Mesenchymal stem cell (in vitro differentiated cells and primary cell): ENCODE measurements at regions not wholly inside any gene's neighbourhood (a gene's known extent, or its start where the extent isn't known, plus 50 kb on each side); places are given as distances from the start of the nearest gene placed in this dataset.

Experiments used
- DNase-seq: peaks from one replicate; pipeline ENCODE4 v3.0.0-alpha.2; 2013
- H2AFZ ChIP-seq: one replicate; pipeline ENCODE4 v1.6.1; 2013; ENCODE audit warnings: low read depth, mild to moderate bottlenecking, control low read depth, inconsistent platforms, low read length, moderate library complexity
- H2AK5ac ChIP-seq: 2 replicates; pipeline ENCODE4 v1.6.1; 2013; ENCODE audit warnings: low read length, moderate library complexity, mild to moderate bottlenecking, inconsistent platforms; ENCODE audit not compliant: severe bottlenecking
- H2BK120ac ChIP-seq: one replicate; pipeline ENCODE4 v1.6.1; 2013; ENCODE audit warnings: low read depth, mild to moderate bottlenecking, inconsistent platforms, low read length, moderate library complexity
- H2BK12ac ChIP-seq, 2 experiments: one replicate each; pipeline ENCODE4 v1.6.1; 2013; ENCODE audit warnings: inconsistent platforms in 2 of 2, low read length in 2 of 2, mild to moderate bottlenecking in 2 of 2, moderate library complexity in 2 of 2, control low read depth in 1 of 2
- H2BK15ac ChIP-seq: one replicate; pipeline ENCODE4 v1.6.1; 2013; ENCODE audit warnings: mild to moderate bottlenecking, low read depth, inconsistent platforms; ENCODE audit not compliant: poor library complexity, severe bottlenecking
- H2BK5ac ChIP-seq: 2 replicates; pipeline ENCODE4 v1.6.1; 2013; ENCODE audit warnings: low read depth, mild to moderate bottlenecking, low read length, control low read depth, inconsistent platforms; ENCODE audit not compliant: poor library complexity, severe bottlenecking
- H3K14ac ChIP-seq, 2 experiments: one replicate each; pipeline ENCODE4 v1.6.1; 2013; ENCODE audit warnings: inconsistent platforms in 2 of 2, low read length in 2 of 2, control low read depth in 1 of 2, mild to moderate bottlenecking in 1 of 2, moderate library complexity in 1 of 2
- H3K18ac ChIP-seq, 2 experiments: one replicate each; pipeline ENCODE4 v1.6.1; 2013; ENCODE audit warnings: inconsistent platforms in 2 of 2, low read length in 2 of 2, control low read depth in 1 of 2, low read depth in 1 of 2, mild to moderate bottlenecking in 1 of 2
- H3K23ac ChIP-seq, 2 experiments: one replicate each; pipeline ENCODE4 v1.6.1; 2013; ENCODE audit warnings: inconsistent platforms in 2 of 2, low read length in 2 of 2, mild to moderate bottlenecking in 2 of 2, moderate library complexity in 2 of 2, control low read depth in 1 of 2
- H3K27ac ChIP-seq: 2 replicates; pipeline ENCODE4 v1.5.1; 2013; ENCODE audit warnings: mild to moderate bottlenecking, moderate library complexity, low read length, control low read depth, inconsistent platforms; ENCODE audit not compliant: poor library complexity, severe bottlenecking
- H3K27me3 ChIP-seq, 2 experiments: 2 replicates each; pipeline versions ENCODE4 v1.6.1 to v1.7.0; 2013; ENCODE audit warnings: low read length in 2 of 2, mild to moderate bottlenecking in 2 of 2, moderate library complexity in 2 of 2, control low read depth in 1 of 2, inconsistent platforms in 1 of 2; ENCODE audit not compliant: control insufficient read depth in 1 of 2, insufficient read depth in 1 of 2
- H3K36me3 ChIP-seq, 2 experiments: 2 replicates each; pipeline versions ENCODE4 v1.6.1 to v1.7.0; 2013; ENCODE audit warnings: low read length in 2 of 2, control low read depth in 1 of 2, inconsistent platforms in 1 of 2, low read depth in 1 of 2, mild to moderate bottlenecking in 1 of 2; ENCODE audit not compliant: insufficient read depth in 2 of 2, control insufficient read depth in 1 of 2
- H3K4ac ChIP-seq, 2 experiments: one replicate each; pipeline ENCODE4 v1.6.1; 2013; ENCODE audit warnings: inconsistent platforms in 2 of 2, low read length in 2 of 2, mild to moderate bottlenecking in 2 of 2, moderate library complexity in 2 of 2, control low read depth in 1 of 2, low read depth in 1 of 2
- H3K4me1 ChIP-seq: 2 replicates; pipeline ENCODE4 v1.6.1; 2013; ENCODE audit warnings: low read depth, low read length, control low read depth; ENCODE audit not compliant: control insufficient read depth, insufficient read depth
- H3K4me2 ChIP-seq: 2 replicates; pipeline ENCODE4 v1.6.1; 2013; ENCODE audit warnings: low read length, mild to moderate bottlenecking, inconsistent platforms; ENCODE audit not compliant: poor library complexity, severe bottlenecking
- H3K4me3 ChIP-seq, 2 experiments: 2 replicates each; pipeline versions ENCODE4 v1.5.1 to v1.7.0; 2013; ENCODE audit warnings: low read length in 2 of 2, mild to moderate bottlenecking in 2 of 2, control low read depth in 1 of 2, low read depth in 1 of 2; ENCODE audit not compliant: insufficient read depth in 1 of 2
- H3K79me1 ChIP-seq: replicated peaks from 2 replicates; pipeline ENCODE4 v1.6.1; 2013; ENCODE audit warnings: mild to moderate bottlenecking, control low read depth, low read length, inconsistent platforms; ENCODE audit not compliant: poor library complexity, severe bottlenecking
- H3K9ac ChIP-seq: 2 replicates; pipeline ENCODE4 v1.7.0; 2013; ENCODE audit warnings: mild to moderate bottlenecking, low read length, moderate library complexity
- H3K9me3 ChIP-seq: 2 replicates; pipeline ENCODE4 v1.7.0; 2013; ENCODE audit warnings: mild to moderate bottlenecking, low read length; ENCODE audit not compliant: control insufficient read depth
- H4K8ac ChIP-seq: one replicate; pipeline ENCODE4 v1.6.1; 2013; ENCODE audit warnings: inconsistent platforms, mild to moderate bottlenecking, low read length, moderate library complexity
- H4K91ac ChIP-seq: one replicate; pipeline ENCODE4 v1.6.1; 2013; ENCODE audit warnings: mild to moderate bottlenecking, low read length, inconsistent platforms
- WGBS: methylation state at CpG from one replicate; pipeline ENCODE4 v1.1.7; 2013; ENCODE audit warnings: mixed read lengths; 5-methylcytosine and 5-hydroxymethylcytosine counted together

GRCh38 chr1:30386156-30386926 lies 337.0 kb downstream of the MATN1 start:
- Histone ChIP-seq H3K27me3 (peaks cover 19 to 30% of the 10 kb centered on the region in 2 experiments), H3K36me3 (no peaks in the 10 kb centered on the region), H4K8ac (no peak overlapping the region), H2BK15ac (no peak overlapping the region), H3K4me3 (no peak overlapping the region), H3K9ac (no peak overlapping the region), H2BK12ac (no peak overlapping the region), H2BK5ac (no peak overlapping the region), H3K14ac (no peak overlapping the region), H2BK120ac (no peak overlapping the region), H4K91ac (no peak overlapping the region), H3K4me2 (no peak overlapping the region), H2AK5ac (no peak overlapping the region), H2AFZ (no peak overlapping the region), H3K4ac (no peak overlapping the region), H3K9me3 (no peaks in the 10 kb centered on the region), H3K79me1 (no peaks in the 10 kb centered on the region), H3K18ac (no peak overlapping the region), H3K23ac (no peak overlapping the region), H3K4me1 (no peaks in the 10 kb centered on the region), H3K27ac (no peak overlapping the region)
- DNase-seq = no peak
- WGBS = 71% methylated on average over 17 of the region's 17 CpGs

- no peak for DNase-seq
- H4K8ac ChIP-seq = no peak overlapping the region
- H3K4ac ChIP-seq = no peak overlapping the region
- H2BK15ac ChIP-seq = no peak overlapping the region
- no peaks in the 10 kb centered on the region for H3K4me1 ChIP-seq
- H2AK5ac ChIP-seq = no peak overlapping the region
- H3K36me3 ChIP-seq = no peaks in the 10 kb centered on the region
- no peak overlapping the region for H2BK5ac ChIP-seq
- H3K4me2 ChIP-seq = no peak overlapping the region
- no peak overlapping the region for H3K27ac ChIP-seq
- H3K79me1 ChIP-seq = no peaks in the 10 kb centered on the region
- H3K14ac ChIP-seq = no peak overlapping the region
- no peaks in the 10 kb centered on the region for H3K9me3 ChIP-seq
- no peak overlapping the region for H2AFZ ChIP-seq
- no peak overlapping the region for H3K23ac ChIP-seq
- H3K18ac ChIP-seq = no peak overlapping the region
- H3K27me3 ChIP-seq = peaks cover 19 to 26% of the 10 kb centered on the region in 2 experiments
- H2BK12ac ChIP-seq = no peak overlapping the region
- no peak overlapping the region for H4K91ac ChIP-seq
- no peak overlapping the region for H3K4me3 ChIP-seq
- WGBS = 76% methylated on average over 17 of the region's 17 CpGs
- no peak overlapping the region for H3K9ac ChIP-seq
- H2BK120ac ChIP-seq = no peak overlapping the region
Measured at GRCh38 chr1:30385246-30385995, 338.0 kb downstream of the MATN1 start.

GRCh38 chr1:30384286-30385245 lies 338.8 kb downstream of the MATN1 start:
- Histone ChIP-seq H2AK5ac (no peak overlapping the region), H3K4me3 (no peak overlapping the region), H3K79me1 (no peaks in the 10 kb centered on the region), H3K9me3 (no peaks in the 10 kb centered on the region), H3K27ac (no peak overlapping the region), H4K91ac (no peak overlapping the region), H3K18ac (no peak overlapping the region), H2BK120ac (no peak overlapping the region), H4K8ac (no peak overlapping the region), H3K27me3 (peaks cover 22% of the 10 kb centered on the region in 2 experiments), H3K14ac (no peak overlapping the region), H3K23ac (no peak overlapping the region), H2BK15ac (no peak overlapping the region), H2BK12ac (no peak overlapping the region), H2AFZ (no peak overlapping the region), H2BK5ac (no peak overlapping the region), H3K4me1 (peaks cover 7% of the 10 kb centered on the region), H3K36me3 (no peaks in the 10 kb centered on the region), H3K9ac (no peak overlapping the region), H3K4me2 (no peak overlapping the region), H3K4ac (no peak overlapping the region)
- DNase-seq = no peak
- 65% methylated on average over 8 of the region's 10 CpGs for WGBS
